HUES6 (cell line): ENCODE measurements at regions not wholly inside any gene's neighbourhood (a gene's known extent, or its start where the extent isn't known, plus 50 kb on each side); places are given as distances from the start of the nearest gene placed in this dataset.

Experiments
- H3K27ac ChIP-seq: 2 replicates; pipeline ENCODE4 v1.7.0; 2013; ENCODE audit warnings: low read depth, mild to moderate bottlenecking, low read length, inconsistent platforms
- H3K27me3 ChIP-seq: 2 replicates; pipeline ENCODE4 v1.6.1; 2013; ENCODE audit warnings: low read length; ENCODE audit not compliant: control insufficient read depth, insufficient read depth
- H3K36me3 ChIP-seq: 2 replicates; pipeline ENCODE4 v1.6.1; 2013; ENCODE audit warnings: low read length; ENCODE audit not compliant: control insufficient read depth, insufficient read depth
- H3K4me1 ChIP-seq: 2 replicates; pipeline ENCODE4 v1.6.1; 2013; ENCODE audit warnings: low read length; ENCODE audit not compliant: control insufficient read depth, insufficient read depth
- H3K4me3 ChIP-seq: 2 replicates; pipeline ENCODE4 v1.5.1; 2013; ENCODE audit warnings: low read depth, low read length
- H3K9ac ChIP-seq: one replicate; pipeline ENCODE4 v1.6.1; 2013; ENCODE audit warnings: mild to moderate bottlenecking, low read length
- H3K9me3 ChIP-seq: 2 replicates; pipeline ENCODE4 v1.6.1; 2013; ENCODE audit warnings: low read depth, low read length; ENCODE audit not compliant: control insufficient read depth, insufficient read depth

DNA sequence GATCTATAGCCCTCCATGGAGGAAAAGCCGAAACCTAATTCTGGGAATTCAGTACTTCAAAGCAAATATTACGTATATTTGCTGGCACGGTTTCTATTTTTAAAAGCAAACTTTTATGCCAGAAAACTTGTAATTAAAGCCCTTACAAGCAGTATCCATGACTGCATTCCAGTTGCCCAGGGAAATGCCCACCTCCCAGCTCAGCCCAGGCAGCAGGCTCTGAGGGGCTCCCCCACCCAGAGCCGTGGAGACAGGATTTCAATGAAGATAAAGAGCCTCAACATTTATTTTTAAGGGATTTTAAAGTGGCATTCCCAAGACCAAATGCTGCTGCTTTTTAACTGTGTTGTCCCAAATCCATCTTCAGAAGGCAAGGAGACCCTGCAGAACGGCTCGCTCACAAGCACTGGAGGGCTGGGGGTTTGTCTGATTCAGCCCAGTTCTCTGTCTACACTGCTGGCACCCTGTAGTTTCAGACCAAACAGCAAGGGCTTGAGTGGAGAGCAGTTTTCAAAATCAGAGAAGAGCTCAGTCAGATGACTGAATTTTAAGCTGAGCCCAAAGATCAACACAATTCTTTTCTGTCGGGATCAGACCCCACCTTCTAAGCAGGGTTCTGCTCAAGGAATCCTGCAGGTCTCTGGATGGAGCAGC is 105.1 kb downstream of the KCNF1 start:
- no peaks in the 10 kb centered on the region for H3K27me3 ChIP-seq
- H3K27ac ChIP-seq = no peak overlapping the region
- no peak overlapping the region for H3K9ac ChIP-seq
- H3K4me3 ChIP-seq = no peak overlapping the region
- H3K9me3 ChIP-seq = peaks cover 3% of the 10 kb centered on the region
- no peaks in the 10 kb centered on the region for H3K4me1 ChIP-seq
- H3K36me3 ChIP-seq = no peaks in the 10 kb centered on the region

DNA sequence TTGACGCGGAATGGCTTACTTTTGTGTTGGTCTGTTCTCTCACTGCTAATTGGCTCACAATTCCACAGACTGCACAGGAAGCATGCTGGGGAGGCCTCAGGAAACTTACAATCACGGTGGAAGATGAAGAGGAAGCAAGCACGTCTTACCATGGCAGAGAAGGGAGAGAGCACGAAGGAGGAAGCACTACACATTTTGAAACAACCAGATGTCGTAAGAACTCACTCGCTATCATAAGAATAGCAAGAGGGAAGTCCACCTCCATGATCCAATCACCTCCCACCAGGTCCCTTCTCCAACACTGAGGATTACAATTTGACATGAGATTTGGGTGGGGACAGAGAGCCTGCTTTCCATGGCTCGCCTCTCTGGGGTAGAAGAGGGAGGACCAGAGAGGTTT is 106.2 kb downstream of the KCNF1 start:
- H3K9ac ChIP-seq = no peak overlapping the region
- H3K36me3 ChIP-seq = no peaks in the 10 kb centered on the region
- no peak overlapping the region for H3K4me3 ChIP-seq
- H3K4me1 ChIP-seq = no peaks in the 10 kb centered on the region
- no peak overlapping the region for H3K27ac ChIP-seq
- H3K9me3 ChIP-seq = no peaks in the 10 kb centered on the region
- no peaks in the 10 kb centered on the region for H3K27me3 ChIP-seq

DNA sequence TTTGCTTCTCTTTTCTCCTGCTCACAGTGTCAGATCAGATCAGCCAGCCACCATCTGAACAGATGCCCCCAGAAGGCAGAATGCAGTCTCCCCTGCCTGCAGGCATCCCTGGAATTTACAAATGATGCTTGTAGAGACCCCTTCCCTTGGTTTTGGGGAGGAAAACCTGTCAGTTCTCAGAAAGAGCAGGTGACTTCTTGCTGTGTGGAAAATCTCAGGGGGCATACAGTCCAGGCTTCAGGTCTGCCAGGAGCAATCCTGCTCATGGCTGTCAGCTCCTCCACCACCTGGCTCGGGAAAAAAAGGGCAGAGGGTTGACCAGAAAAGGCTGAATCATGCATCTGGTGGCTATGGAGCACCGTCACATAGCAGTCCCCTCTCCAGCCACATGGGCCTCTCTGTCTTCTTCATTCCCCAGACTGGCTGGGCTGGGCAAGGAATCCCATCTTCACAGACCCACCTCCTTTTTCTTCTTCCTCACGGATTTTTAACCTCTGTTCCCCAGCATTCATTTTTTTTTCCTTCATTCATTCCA is 107.0 kb downstream of the KCNF1 start:
- Histone ChIP-seq H3K9me3 (no peaks in the 10 kb centered on the region), H3K27me3 (no peaks in the 10 kb centered on the region), H3K9ac (no peak overlapping the region), H3K27ac (no peak overlapping the region), H3K36me3 (no peaks in the 10 kb centered on the region), H3K4me1 (no peaks in the 10 kb centered on the region), H3K4me3 (no peak overlapping the region)

DNA sequence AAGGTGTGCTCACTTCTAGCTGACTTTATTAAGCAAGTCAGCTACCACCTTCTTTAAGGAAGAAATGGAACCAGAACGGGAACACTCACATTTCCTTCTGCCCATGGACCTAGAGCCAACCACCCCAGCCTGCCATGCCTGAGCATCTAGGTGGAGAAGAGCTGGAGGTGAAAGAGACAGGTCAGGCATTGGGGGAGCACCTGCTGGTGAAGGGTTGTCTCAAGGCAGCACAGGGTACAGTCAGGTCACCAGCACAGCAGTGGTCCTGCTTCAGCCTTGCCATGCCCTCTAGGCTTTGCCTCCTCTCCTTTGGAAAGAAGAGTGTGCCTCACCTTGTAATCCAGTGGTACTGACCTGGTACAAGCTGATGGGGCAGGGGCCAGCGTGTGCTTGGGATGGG is 107.9 kb downstream of the KCNF1 start:
- Histone ChIP-seq H3K9me3 (no peaks in the 10 kb centered on the region), H3K4me3 (no peak overlapping the region), H3K27me3 (no peaks in the 10 kb centered on the region), H3K9ac (no peak overlapping the region), H3K36me3 (no peaks in the 10 kb centered on the region), H3K27ac (no peak overlapping the region), H3K4me1 (no peaks in the 10 kb centered on the region)

DNA sequence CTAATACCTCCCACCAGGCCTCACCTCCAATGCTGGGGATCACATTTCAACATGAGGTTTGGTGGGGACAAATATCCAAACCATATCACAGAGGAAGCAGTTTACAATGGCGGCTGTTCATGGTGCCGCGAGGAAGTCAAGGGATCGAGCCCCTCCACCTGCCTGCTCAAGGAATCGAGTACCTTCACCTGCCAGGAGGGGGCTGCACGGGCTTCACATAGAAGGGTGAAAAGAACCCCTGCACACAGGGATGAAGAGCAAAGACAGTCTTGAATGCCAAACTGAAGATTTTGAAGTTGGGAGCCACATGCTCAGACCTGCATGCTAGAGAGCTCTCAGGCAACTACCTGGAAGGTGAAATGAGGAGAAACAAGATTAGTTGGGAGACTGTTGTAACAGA is 110.3 kb downstream of the KCNF1 start:
- H3K27ac ChIP-seq = no peak overlapping the region
- H3K36me3 ChIP-seq = no peaks in the 10 kb centered on the region
- no peaks in the 10 kb centered on the region; the same call in 1 of the 2 replicates for H3K4me1 ChIP-seq
- H3K9me3 ChIP-seq = no peaks in the 10 kb centered on the region
- H3K9ac ChIP-seq = no peak overlapping the region
- no peaks in the 10 kb centered on the region for H3K27me3 ChIP-seq
- H3K4me3 ChIP-seq = no peak overlapping the region

DNA sequence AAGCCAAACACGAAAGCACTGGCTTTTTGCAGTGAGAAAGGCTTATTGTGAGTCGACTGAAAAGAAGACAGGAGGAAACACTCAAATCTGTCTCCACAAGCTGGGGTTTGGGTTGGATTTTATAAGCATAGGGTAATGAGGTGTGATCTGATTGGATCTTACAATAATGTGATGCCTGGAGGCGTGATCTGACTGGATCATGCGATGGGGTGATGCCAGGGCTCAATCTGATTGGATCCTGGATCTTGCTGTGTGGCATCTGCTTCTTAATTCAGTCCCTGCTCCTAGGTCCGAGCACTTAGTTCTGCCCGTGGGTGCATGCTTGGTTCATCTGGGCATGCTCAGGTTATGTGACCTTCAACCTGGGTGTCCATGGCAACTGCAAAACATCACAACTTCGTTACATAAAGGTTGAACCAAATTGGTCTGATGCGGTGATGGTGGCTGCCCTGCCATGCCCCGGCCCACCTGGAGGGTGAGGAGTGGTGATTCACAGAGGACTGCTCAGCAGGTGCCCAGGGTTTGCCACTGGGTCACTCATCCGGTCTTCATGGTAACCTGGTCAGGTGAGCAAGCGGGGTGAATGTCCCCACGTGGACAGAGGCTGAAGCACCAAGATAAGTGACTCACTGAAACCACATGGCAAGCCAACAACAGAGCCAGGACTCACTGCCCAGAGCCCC is 111.0 kb downstream of the KCNF1 start:
- no peak overlapping the region for H3K4me3 ChIP-seq
- no peaks in the 10 kb centered on the region for H3K27me3 ChIP-seq
- H3K4me1 ChIP-seq = no peaks in the 10 kb centered on the region; the same call in 1 of the 2 replicates
- no peak overlapping the region for H3K27ac ChIP-seq
- H3K36me3 ChIP-seq = no peaks in the 10 kb centered on the region
- H3K9ac ChIP-seq = no peak overlapping the region
- no peaks in the 10 kb centered on the region for H3K9me3 ChIP-seq

DNA sequence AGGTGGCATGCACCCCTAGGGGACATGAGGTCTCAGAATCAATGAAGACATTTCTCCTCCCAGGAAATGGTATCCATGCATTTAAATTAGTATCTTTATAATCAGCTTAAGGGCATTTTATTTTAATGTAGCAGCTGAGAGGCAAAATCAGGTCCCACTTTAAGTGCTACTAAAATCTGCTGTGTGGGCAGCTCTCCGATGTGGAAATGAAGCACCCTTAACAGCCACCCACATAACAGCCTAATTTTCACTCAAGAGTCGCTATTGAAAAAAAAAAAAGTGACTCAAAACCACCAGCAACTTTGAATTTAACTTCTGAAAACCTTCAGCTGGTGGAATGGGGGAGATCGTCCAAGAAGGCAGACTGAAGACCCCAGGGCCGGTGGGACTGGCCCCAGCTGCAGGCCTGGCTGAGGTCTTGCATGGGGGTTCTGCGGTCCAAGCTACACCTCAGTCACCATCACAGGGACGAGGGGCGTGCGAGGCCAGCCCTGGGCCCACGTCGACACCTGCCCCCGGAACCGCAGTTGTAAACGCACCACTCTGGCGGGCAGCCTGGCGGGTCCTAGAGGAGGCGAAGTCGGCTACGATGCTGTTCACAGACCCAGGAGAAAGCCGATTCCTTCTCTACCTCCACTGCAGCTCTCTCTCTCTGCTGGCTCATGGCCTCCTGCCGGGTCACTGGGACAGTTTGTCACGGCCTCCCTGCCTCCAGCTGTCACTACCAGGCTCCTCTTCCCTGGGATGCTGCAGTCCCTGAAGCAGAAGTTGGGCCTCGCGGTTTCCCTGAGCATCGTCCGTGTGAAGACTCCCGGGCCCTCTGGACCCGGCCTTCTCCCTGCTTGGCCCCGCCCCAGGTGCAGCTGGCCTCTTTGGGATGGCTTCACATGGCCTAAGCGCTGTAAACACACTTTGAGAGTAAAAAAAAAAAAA is 111.9 kb downstream of the KCNF1 start:
- H3K9ac ChIP-seq = no peak overlapping the region
- H3K36me3 ChIP-seq = no peaks in the 10 kb centered on the region
- no peaks in the 10 kb centered on the region for H3K27me3 ChIP-seq
- H3K9me3 ChIP-seq = no peaks in the 10 kb centered on the region
- H3K4me1 ChIP-seq = no peaks in the 10 kb centered on the region; the same call in 1 of the 2 replicates
- H3K27ac ChIP-seq = no peak overlapping the region
- H3K4me3 ChIP-seq = no peak overlapping the region

DNA sequence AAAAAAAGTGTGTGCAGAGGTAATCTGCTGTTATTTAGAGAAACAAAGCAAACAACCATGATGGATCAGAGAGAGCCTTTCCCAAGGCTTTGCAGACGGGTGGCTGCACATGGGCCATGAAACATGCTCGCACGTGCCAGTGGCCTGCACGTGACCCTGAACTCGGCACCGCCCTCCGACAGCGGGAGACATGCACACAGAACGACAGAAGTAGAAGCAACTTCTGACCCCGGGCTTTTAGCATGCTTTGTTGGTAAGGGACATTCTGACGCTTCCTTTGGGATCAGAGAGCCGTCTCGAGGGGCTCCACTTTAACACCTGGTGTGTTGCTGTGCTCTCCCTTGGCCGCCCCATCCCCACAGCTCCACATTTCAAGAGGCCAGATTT is 112.5 kb downstream of the KCNF1 start:
- H3K9me3 ChIP-seq = no peaks in the 10 kb centered on the region
- no peak overlapping the region for H3K9ac ChIP-seq
- H3K27ac ChIP-seq = no peak overlapping the region
- H3K4me1 ChIP-seq = peaks cover 4% of the 10 kb centered on the region; the same call in 1 of the 2 replicates
- H3K36me3 ChIP-seq = no peaks in the 10 kb centered on the region
- H3K4me3 ChIP-seq = no peak overlapping the region
- no peaks in the 10 kb centered on the region for H3K27me3 ChIP-seq

DNA sequence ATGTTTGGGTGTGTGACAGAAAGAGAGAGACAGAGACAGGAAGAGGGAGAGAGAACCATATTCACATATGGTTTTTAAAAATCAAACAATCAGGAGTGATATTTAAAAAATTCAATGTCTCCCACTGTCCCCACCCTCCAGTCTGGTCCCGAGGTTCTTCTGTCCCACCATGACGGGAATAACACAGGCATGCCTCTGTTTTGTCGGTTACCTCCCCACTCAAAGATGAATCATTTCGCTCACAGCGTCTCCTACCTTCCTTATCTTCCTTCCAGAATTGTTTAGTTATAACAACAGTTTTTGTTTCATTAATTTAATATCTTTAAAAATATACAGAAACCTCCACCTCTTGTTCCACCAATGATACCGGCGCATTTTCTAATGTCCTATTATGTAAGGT is 113.0 kb downstream of the KCNF1 start:
- no peaks in the 10 kb centered on the region for H3K27me3 ChIP-seq

DNA sequence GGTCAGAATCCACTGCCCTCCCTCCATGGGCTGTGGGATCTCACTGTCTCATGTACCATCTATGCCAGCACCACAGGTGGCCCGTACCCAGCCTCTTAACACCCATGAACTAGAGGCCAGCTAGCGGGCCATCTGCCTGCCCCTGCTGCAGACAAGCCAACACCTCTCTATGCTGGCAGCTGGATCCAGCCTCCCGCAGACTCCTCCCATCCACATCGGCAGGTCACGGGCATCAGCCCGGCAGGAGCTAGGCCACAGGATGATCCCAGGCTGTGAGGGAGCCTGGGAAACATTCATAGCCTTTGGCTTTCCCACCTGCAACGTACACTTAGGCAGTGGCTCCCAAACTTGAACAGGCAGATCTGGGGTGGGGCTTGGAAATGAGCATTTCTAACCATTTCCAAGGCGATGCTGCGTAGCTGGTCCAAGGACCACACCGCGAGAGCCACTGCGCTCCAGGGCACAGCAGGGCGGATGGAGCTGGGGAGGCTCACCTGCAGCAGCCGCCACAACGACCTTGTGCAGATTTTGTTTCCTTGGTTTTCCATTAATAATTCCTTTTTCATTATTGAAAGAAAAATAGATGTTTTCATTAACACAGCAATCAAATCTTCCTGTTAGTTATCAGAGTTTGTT is 114.7 kb downstream of the KCNF1 start:
- Histone ChIP-seq H3K36me3 (no peaks in the 10 kb centered on the region), H3K9ac (no peak overlapping the region), H3K4me3 (no peak overlapping the region), H3K27ac (no peak overlapping the region), H3K27me3 (no peaks in the 10 kb centered on the region), H3K9me3 (no peaks in the 10 kb centered on the region), H3K4me1 (peaks cover 4% of the 10 kb centered on the region; the same call in 1 of the 2 replicates)

More for the DNA sequence above, 113.0 kb downstream of the KCNF1 start:
- no peaks in the 10 kb centered on the region for H3K36me3 ChIP-seq
- no peaks in the 10 kb centered on the region for H3K9me3 ChIP-seq
- peaks cover 4% of the 10 kb centered on the region; the same call in 1 of the 2 replicates for H3K4me1 ChIP-seq
- H3K9ac ChIP-seq = no peak overlapping the region
- H3K27ac ChIP-seq = no peak overlapping the region
- H3K4me3 ChIP-seq = no peak overlapping the region
